ENCODE measurements at regions not wholly inside any gene's neighbourhood (a gene's known extent, or its start where the extent isn't known, plus 50 kb on each side); places are given as distances from the start of the nearest gene placed in this dataset.

DNA sequence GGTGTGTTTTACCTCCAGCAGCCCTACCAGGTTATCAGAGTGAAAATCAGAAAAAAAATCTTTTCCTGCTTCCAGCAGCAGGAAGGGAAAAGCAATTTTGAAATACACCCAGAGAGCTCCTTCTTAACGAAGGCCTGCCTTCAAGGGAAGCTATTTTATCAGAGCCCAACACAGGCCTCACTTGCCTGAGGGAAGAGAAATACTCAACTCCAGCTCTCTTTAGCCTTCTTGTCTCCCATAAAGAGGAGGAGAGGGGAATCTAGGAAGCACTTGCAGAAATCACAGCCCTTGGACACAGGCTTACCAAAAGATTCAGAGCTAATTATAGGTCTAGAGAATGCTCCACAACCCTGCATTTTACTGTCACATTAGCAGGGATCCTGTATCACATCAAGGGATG is 896.1 kb upstream of the CNTNAP5 start:
- H3K4me3 ChIP-seq, result no peak overlapping the region
- H3K27ac ChIP-seq, result no peak overlapping the region

GRCh38 chr2:123136419-123136818 is 888.7 kb upstream of the CNTNAP5 start:
- Histone ChIP-seq H3K4me3 (no peak overlapping the region), H3K27ac (no peak overlapping the region)

DNA sequence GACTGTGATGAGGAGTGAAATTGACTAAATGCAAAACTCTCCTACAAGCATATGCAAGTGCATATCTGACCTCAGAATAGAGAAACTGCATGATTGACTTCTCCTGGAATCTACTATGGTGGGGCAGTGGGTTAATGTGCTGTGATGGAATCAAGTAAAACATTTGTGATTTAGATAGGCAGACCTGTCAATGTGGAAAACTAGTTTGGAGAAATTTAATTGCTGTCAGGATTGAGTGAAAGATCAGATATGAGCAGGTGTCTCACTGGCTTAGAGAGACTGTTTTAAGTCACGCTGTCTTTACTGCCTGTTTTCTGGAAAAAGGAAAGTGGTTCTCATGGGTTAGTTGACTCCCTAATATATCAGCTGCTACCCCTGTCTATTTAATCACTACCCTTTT is 881.0 kb upstream of the CNTNAP5 start:
- Histone ChIP-seq H3K27ac (no peak overlapping the region), H3K4me3 (no peak overlapping the region)

DNA sequence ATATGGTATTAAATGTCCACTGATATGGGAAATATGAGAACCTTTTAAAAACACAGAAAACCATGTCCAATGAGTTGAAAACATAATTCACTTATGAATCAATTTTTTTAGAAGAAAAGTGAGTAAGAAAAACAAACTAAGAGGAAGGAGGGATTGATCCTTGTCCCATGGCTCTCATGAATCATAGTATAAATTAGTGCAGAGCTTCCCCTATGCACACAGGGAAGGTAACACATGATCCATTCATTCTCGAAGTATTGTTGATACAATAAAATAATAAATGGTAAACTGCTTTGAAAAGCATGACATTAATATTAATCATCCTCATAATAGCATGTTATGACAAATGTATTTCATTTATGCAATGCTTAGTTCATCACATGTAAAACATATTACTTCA is 872.0 kb upstream of the CNTNAP5 start:
- Histone ChIP-seq H3K27ac (no peak overlapping the region), H3K4me3 (no peak overlapping the region)

GRCh38 chr2:123154195-123154594 is 870.9 kb upstream of the CNTNAP5 start:
- no peak overlapping the region for H3K27ac ChIP-seq
- H3K4me3 ChIP-seq, result no peak overlapping the region

DNA sequence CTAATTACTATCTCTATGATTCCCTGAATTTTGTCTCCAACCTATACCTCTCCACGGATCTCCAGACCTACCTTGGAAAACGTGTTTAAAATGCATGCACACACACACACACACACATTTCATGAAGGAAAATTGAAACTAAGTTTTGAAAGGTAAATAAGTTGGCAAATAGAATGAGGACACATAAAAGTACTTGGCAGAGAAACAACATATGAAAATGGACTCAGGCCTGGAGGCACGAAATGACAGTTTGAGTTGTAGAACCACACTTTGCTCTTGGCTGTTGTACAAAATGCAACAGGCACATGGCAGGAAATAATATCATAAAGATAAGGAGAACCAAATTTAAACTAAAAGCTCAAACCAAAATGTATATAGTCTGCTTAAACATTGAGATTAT is 868.1 kb upstream of the CNTNAP5 start:
- no peak overlapping the region for H3K4me3 ChIP-seq
- no peak overlapping the region for H3K27ac ChIP-seq

GRCh38 chr2:123162400-123163016 is 862.6 kb upstream of the CNTNAP5 start:
- Histone ChIP-seq H3K27ac (no peak overlapping the region), H3K4me3 (no peak overlapping the region)

DNA sequence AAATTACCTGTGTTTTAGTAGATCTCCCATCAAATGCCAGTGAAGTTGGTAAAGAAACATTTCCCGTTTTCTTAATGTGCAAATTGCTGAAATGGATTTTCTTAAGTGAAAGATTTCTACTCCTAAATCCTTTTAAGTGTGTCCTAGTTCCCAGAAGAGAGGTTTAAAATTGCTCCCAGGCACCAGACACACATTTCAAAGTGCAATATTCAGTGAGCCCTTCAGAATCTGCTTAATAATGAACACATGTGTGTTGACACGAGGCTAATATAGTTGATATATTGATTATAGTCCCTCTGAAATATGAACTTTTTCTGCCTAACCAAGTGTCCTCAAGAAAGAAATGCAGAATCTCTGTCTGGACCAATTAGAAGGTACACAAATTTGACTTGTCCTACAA is 861.7 kb upstream of the CNTNAP5 start:
- Histone ChIP-seq H3K4me3 (no peak overlapping the region), H3K27ac (no peak overlapping the region)

DNA sequence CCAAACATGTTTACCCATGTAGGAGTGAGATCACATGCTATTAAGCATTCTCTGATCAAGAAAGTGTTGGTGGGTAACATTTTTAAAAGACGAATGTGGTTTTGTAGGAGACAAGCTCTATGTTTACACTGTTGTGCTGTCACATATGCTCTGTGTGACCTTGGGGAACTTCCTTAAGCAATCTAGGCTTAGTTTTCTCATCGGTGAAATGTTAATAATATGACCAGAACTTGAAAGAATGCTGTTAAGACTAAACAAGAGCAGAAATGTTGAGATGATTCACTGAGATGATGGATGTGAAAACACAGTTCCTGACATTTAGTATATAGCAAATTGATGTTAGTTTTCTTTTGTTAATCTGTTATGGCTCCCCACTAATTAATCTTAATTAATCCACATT is 860.9 kb upstream of the CNTNAP5 start:
- Histone ChIP-seq H3K27ac (no peak overlapping the region), H3K4me3 (no peak overlapping the region)

GRCh38 chr2:123165616-123166015 is 859.5 kb upstream of the CNTNAP5 start:
- no peak overlapping the region for H3K4me3 ChIP-seq

DNA sequence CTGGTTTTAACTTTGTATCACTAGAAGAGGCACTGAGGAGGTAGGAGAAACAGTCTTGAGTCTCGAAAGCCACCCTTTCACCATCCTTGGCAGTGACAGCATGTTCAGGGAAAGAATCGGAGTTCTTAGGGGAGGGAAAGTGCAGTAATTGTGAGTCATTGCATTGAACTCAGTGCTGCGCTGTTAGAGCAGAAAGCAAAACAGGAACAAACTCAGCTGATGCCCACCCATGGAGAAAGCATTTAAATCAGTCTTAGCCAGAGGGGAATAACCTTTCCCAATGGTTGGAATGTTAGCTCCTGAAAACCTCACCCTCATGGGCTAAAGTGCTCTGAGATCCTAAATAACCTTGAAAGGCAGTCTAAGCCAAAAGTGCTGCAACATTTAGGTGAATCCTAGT is 845.6 kb upstream of the CNTNAP5 start:
- no peak overlapping the region for H3K4me3 ChIP-seq
- H3K27ac ChIP-seq, result no peak overlapping the region

More at GRCh38 chr2:123165616-123166015, 859.5 kb upstream of the CNTNAP5 start:
- no peak overlapping the region for H3K27ac ChIP-seq

DNA sequence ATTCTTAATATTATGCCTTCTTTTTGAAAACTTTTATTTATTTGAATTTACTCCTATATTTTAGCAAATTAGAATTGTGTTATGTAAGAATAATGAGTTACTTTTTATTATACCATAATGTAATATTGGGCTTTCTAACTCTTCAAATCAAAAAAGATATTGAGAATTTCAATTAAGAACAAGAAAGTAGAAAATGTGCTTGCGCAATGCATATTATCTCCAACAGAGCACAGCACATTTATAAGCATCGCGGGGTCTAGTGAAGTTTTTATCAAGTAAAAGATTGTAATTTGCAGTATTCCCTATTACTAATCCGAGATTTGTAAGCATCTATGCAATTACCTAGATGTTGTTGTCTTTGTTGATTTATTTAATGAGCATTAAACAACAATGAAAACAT is 829.1 kb upstream of the CNTNAP5 start:
- Histone ChIP-seq H3K4me3 (no peak overlapping the region), H3K27ac (no peak overlapping the region)

DNA sequence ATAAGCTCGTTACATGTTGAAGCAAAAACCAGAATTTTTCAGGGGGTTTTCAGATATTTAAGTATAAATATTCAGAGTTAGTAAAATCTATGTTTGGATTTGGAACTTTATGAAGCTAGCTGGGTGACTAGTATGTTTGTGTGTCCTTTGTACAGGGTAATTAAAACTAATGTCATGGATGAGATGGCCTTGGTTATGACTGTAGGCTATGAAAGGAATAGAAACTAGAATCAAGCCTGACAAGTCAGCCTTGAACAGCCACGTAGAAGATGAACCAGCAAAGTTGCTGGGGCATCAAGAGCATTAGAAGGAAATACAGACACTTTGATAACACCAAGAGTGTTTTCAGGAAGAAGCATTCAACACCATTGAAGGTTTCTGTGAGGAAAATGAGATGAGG is 825.1 kb upstream of the CNTNAP5 start:
- H3K27ac ChIP-seq, result no peak overlapping the region
- no peak overlapping the region for H3K4me3 ChIP-seq

GRCh38 chr2:123207245-123207644 is 817.8 kb upstream of the CNTNAP5 start:
- H3K4me3 ChIP-seq, result no peak overlapping the region
- no peak overlapping the region for H3K27ac ChIP-seq

DNA sequence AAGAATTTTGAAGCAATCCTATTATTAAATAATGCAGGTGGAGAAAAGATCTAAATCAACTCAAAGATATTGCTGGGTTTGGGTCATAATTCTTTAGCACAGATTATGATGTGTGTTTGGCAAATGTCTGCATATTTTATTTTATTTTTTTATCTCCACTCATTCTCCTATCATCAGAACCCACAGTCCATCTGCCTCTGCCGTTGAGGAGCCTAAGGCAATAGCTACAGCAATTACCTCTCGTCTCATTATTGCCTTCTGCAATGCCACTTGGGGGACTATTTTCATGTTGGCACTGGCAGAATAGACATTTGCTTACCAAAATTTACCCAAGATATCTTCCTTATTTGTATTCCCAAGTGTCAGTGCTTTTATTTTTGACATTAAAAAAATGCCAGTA is 815.9 kb upstream of the CNTNAP5 start:
- H3K27ac ChIP-seq, result no peak overlapping the region
- H3K4me3 ChIP-seq, result no peak overlapping the region

DNA sequence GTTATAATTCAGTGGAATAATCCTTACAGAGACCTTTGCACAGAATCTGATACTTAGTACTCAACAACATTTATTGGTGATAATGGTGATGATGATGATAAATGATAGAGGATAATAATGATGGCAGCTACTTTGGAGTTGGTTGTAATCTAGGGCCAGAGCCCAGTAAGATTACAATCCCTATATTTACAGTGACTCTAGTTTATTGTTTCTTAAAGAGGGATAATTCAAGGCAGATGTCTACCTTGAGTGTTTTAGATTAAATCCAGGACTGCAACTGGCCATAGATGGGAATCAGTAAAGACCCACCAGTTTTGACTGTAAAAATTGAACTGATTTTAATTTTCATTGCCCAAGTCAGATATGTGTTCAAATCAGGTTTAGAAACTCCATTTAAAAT is 813.9 kb upstream of the CNTNAP5 start:
- H3K4me3 ChIP-seq, result no peak overlapping the region
- H3K27ac ChIP-seq, result no peak overlapping the region

- H3K4me3 ChIP-seq, result no peak overlapping the region
- H3K27ac ChIP-seq, result no peak overlapping the region
Measured at GRCh38 chr2:123245156-123245555, 779.9 kb upstream of the CNTNAP5 start.

DNA sequence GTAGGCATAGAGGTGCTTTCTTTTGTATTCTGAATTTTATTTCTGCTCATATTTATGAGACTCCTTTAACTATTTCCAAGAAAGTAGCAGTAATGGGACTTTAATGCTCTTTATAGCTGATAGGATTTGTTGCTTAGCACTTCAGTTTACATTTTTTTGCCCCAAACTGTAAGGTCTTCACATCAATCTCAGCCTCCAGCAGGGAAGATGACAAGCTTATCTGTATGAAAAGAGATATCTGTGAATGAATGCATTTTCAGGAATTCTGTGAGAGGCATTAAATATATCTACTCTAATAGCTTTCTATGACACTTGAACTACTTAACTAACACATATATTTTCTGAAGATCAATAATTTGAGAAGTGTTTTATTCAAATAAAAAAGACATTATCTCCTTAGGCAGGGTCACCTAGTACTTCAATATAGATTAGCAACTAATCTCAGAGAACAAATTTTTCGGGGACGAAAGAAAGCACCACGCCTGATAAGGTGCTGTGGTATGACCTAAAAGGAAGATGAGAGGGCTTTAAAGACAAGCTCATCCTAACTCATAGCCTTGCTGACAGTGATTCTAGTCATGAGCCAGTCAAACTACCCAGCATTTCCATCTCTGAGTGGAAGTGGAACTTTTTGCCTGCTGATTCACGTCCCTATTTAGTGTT is 766.1 kb upstream of the CNTNAP5 start:
- Histone ChIP-seq H3K4me3 (no peak overlapping the region), H3K27ac (no peak overlapping the region)

- Histone ChIP-seq H3K4me3 (no peak overlapping the region), H3K27ac (no peak overlapping the region)
Measured at GRCh38 chr2:123262856-123263255, 762.2 kb upstream of the CNTNAP5 start.

GRCh38 chr2:123283431-123283830 is 741.7 kb upstream of the CNTNAP5 start:
- Histone ChIP-seq H3K4me3 (no peak overlapping the region), H3K27ac (no peak overlapping the region)

DNA sequence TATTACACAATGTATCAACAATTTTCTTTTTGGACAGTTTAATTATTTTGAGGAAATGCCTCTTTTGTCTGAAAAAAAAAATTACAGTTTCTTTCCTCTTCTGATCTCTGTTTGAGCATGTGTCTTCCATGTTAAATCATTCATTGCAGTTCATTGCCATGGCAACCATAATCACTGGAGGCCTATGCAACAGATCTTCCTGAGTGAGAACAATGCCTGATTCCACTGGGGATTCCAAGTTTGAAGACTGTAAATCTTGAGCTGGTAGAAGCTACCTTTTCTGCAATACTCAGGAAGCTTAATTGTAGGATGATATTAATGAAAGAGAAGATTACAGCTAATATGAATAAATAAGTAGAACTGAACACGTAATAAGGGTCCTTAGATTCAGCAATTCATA is 721.4 kb upstream of the CNTNAP5 start:
- Histone ChIP-seq H3K27ac (no peak overlapping the region), H3K4me3 (no peak overlapping the region)
